ENCODE measurements at regions not wholly inside any gene's neighbourhood (a gene's known extent, or its start where the extent isn't known, plus 50 kb on each side); places are given as distances from the start of the nearest gene placed in this dataset.
"Not testable (repeated sequence)": the region's sequence is repeated elsewhere in the genome, so short reads cannot be mapped to it uniquely, and the experiment has no call there.

GRCh38 chr9:115845648-115846312 lies 307.8 kb upstream of the PAPPA start:
- Mint-ChIP-seq H3K27me3 (no peaks in the 10 kb centered on the region), H3K4me3 (no peak overlapping the region), H3K4me1 (no peaks in the 10 kb centered on the region), H3K27ac (no peak overlapping the region), H3K36me3 (ENCODE audit: low read depth) (no peaks in the 10 kb centered on the region), H3K9me3 (no peaks in the 10 kb centered on the region)
- no peak for DNase-seq
- ATAC-seq: no peak

DNA sequence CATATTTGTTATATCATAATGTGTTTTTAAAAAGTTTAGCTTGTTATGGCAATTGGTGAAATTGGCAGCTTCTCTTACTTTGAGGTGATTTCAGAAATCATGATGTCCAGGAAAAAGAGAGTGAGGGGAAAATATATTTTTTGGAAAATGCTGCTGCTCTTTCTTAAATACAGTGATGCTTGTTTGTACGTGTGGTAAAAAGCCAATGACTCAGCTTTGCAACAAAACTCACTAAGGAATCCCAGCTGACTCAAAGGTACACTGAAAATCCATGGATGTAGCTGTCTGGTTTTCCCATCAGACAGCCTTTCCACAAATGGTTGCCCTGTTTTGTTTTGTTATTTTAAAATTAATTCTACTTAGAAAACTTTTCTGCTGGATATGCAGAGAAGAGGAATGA lies 306.4 kb upstream of the PAPPA start:
- H3K27me3 Mint-ChIP-seq: no peaks in the 10 kb centered on the region
- no peaks in the 10 kb centered on the region for H3K4me1 Mint-ChIP-seq
- H3K9me3 Mint-ChIP-seq: no peaks in the 10 kb centered on the region
- no peak for ATAC-seq
- no peak overlapping the region for H3K27ac Mint-ChIP-seq
- no peak for DNase-seq
- no peak overlapping the region for H3K4me3 Mint-ChIP-seq
- no peaks in the 10 kb centered on the region for H3K36me3 Mint-ChIP-seq (ENCODE audit: low read depth)

- DNase-seq: no peak
These were observed 303.7 kb upstream of the PAPPA start for GRCh38 chr9:115849679-115850412.

GRCh38 chr9:115850548-115851304 lies 302.9 kb upstream of the PAPPA start:
- Mint-ChIP-seq H3K27me3 (no peaks in the 10 kb centered on the region), H3K9me3 (no peaks in the 10 kb centered on the region), H3K27ac (no peak overlapping the region), H3K4me1 (no peaks in the 10 kb centered on the region), H3K36me3 (ENCODE audit: low read depth) (no peaks in the 10 kb centered on the region), H3K4me3 (no peak overlapping the region)
- no peak for DNase-seq
- no peak for ATAC-seq

More at GRCh38 chr9:115849679-115850412, 303.7 kb upstream of the PAPPA start:
- Mint-ChIP-seq H3K9me3 (no peaks in the 10 kb centered on the region), H3K27me3 (no peaks in the 10 kb centered on the region), H3K36me3 (ENCODE audit: low read depth) (no peaks in the 10 kb centered on the region), H3K4me1 (no peaks in the 10 kb centered on the region), H3K27ac (no peak overlapping the region), H3K4me3 (no peak overlapping the region)
- no peak for ATAC-seq

DNA sequence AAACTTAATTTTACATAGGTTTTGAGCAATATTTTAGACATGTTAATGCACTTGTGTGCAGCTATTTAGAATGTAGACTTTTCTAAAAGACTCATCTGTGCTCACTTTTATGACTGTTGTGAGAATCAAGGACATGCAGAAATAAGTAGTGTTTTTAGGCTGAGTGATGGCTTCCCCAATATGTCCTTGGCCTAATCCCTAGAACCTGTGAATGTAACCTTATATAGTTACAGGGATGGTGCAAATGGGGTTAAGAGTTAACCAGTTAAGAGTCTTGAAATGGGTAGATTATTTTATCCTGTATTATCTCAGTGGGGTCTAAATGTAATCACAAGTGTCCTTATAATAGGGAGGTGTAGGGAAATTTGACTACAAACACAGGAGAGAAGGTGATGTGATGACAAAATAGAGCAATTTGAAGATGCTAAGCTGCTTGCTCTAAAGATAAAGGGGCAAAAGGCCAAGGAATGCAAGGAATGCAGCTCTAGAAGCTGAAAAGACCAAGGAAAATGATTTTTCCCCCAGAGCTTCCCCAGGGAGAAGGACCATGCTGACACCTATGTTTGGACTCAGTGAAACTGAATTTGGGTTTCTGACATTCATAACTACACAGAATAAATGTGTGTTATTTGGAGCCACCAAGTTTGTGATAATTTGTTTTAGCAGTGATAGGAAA lies 298.0 kb upstream of the PAPPA start:
- peaks cover 4% of the 10 kb centered on the region for H3K27me3 Mint-ChIP-seq
- ATAC-seq (no peak), DNase-seq (no peak)
- no peak overlapping the region for H3K27ac Mint-ChIP-seq
- H3K9me3 Mint-ChIP-seq: no peaks in the 10 kb centered on the region
- H3K36me3 Mint-ChIP-seq (ENCODE audit: low read depth): no peaks in the 10 kb centered on the region
- no peak overlapping the region for H3K4me3 Mint-ChIP-seq
- no peaks in the 10 kb centered on the region for H3K4me1 Mint-ChIP-seq

- H3K27me3 Mint-ChIP-seq; DNase-seq; ATAC-seq; H3K9me3 Mint-ChIP-seq; H3K36me3 Mint-ChIP-seq (ENCODE audit: low read depth); H3K4me1 Mint-ChIP-seq; H3K27ac Mint-ChIP-seq; H3K4me3 Mint-ChIP-seq: not testable (repeated sequence)
These were observed 295.2 kb upstream of the PAPPA start for GRCh38 chr9:115858421-115858820.

GRCh38 chr9:115862021-115862420 lies 291.6 kb upstream of the PAPPA start:
- Mint-ChIP-seq H3K36me3 (ENCODE audit: low read depth) (no peaks in the 10 kb centered on the region), H3K4me3 (no peak overlapping the region), H3K4me1 (no peaks in the 10 kb centered on the region), H3K27ac (no peak overlapping the region), H3K9me3 (no peaks in the 10 kb centered on the region), H3K27me3 (peaks cover 4% of the 10 kb centered on the region)
- ATAC-seq (no peak), DNase-seq (no peak)

DNA sequence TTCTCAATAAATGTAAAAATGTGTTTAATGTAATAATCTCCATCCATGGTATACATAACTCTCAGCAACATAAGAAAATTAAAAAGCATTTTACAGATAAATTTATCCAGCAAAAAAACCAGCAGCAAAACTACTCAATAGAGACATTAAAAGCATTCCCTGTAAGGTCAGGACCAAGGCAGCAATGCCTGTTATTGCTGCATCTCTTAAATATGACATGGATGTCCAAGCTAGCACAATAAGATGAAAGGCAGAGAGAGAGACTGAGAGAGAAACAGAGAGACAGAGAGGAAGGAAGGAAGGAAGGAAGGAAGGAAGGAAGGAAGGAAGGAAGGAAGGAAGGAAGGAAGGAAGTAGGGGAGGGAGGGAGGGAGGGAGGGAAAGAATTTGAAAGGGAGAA lies 289.0 kb upstream of the PAPPA start:
- H3K27ac Mint-ChIP-seq: no peak overlapping the region
- DNase-seq (no peak), ATAC-seq (no peak)
- H3K27me3 Mint-ChIP-seq: peaks cover 4% of the 10 kb centered on the region
- no peak overlapping the region for H3K4me3 Mint-ChIP-seq
- H3K36me3 Mint-ChIP-seq (ENCODE audit: low read depth): no peaks in the 10 kb centered on the region
- H3K4me1 Mint-ChIP-seq: no peaks in the 10 kb centered on the region
- H3K9me3 Mint-ChIP-seq: no peaks in the 10 kb centered on the region

GRCh38 chr9:115867326-115867725 lies 286.3 kb upstream of the PAPPA start:
- no peak for DNase-seq
- no peaks in the 10 kb centered on the region for H3K4me1 Mint-ChIP-seq
- ATAC-seq: no peak
- H3K27ac Mint-ChIP-seq: no peak overlapping the region
- H3K27me3 Mint-ChIP-seq: no peaks in the 10 kb centered on the region
- H3K36me3 Mint-ChIP-seq (ENCODE audit: low read depth): no peaks in the 10 kb centered on the region
- H3K9me3 Mint-ChIP-seq: peaks cover 4% of the 10 kb centered on the region
- no peak overlapping the region for H3K4me3 Mint-ChIP-seq

GRCh38 chr9:115877852-115878438 lies 275.6 kb upstream of the PAPPA start:
- peaks cover 9% of the 10 kb centered on the region for H3K9me3 Mint-ChIP-seq
- DNase-seq (no peak), ATAC-seq (no peak)
- peaks cover 4% of the 10 kb centered on the region for H3K27me3 Mint-ChIP-seq
- H3K4me3 Mint-ChIP-seq: no peak overlapping the region
- H3K36me3 Mint-ChIP-seq (ENCODE audit: low read depth): no peaks in the 10 kb centered on the region
- no peak overlapping the region for H3K27ac Mint-ChIP-seq
- no peaks in the 10 kb centered on the region for H3K4me1 Mint-ChIP-seq

GRCh38 chr9:115879451-115879850 lies 274.1 kb upstream of the PAPPA start:
- Mint-ChIP-seq H3K4me3 (no peak overlapping the region), H3K4me1 (no peaks in the 10 kb centered on the region), H3K27ac (no peak overlapping the region), H3K36me3 (ENCODE audit: low read depth) (no peaks in the 10 kb centered on the region), H3K27me3 (peaks cover 4% of the 10 kb centered on the region), H3K9me3 (peaks cover 5% of the 10 kb centered on the region)
- ATAC-seq (no peak), DNase-seq (no peak)

GRCh38 chr9:115880221-115880885 lies 273.2 kb upstream of the PAPPA start:
- Mint-ChIP-seq H3K4me1 (no peaks in the 10 kb centered on the region), H3K4me3 (no peak overlapping the region), H3K27ac (no peak overlapping the region), H3K27me3 (peaks cover 4% of the 10 kb centered on the region), H3K36me3 (ENCODE audit: low read depth) (no peaks in the 10 kb centered on the region), H3K9me3 (peaks cover 5% of the 10 kb centered on the region)
- DNase-seq (no peak), ATAC-seq (no peak)

DNA sequence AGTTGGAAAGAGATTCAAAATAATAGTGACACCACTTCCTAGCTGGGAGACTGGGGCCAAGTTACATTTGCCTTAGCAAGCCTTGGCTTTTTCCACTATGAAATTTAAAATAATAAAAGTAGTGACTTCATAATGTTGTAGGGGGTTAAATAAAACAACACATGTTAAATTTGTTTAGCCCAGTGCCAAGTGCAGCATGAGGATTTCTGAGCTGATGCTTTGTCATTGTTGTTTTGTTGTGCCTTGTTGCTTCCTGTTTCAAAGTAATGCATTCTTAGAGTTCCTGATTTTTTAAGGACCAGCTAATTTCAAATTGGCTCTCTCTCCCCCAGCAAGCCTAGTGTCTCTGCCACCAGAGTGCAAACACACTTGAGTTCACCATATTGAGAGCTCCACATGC lies 270.7 kb upstream of the PAPPA start:
- DNase-seq (no peak), ATAC-seq (no peak)
- Mint-ChIP-seq H3K36me3 (ENCODE audit: low read depth) (no peaks in the 10 kb centered on the region), H3K9me3 (no peaks in the 10 kb centered on the region), H3K27ac (no peak overlapping the region), H3K4me1 (no peaks in the 10 kb centered on the region), H3K27me3 (peaks cover 4% of the 10 kb centered on the region), H3K4me3 (no peak overlapping the region)
